ENCODE measurements at regions not wholly inside any gene's neighbourhood (a gene's known extent, or its start where the extent isn't known, plus 50 kb on each side); places are given as distances from the start of the nearest gene placed in this dataset.

DNA sequence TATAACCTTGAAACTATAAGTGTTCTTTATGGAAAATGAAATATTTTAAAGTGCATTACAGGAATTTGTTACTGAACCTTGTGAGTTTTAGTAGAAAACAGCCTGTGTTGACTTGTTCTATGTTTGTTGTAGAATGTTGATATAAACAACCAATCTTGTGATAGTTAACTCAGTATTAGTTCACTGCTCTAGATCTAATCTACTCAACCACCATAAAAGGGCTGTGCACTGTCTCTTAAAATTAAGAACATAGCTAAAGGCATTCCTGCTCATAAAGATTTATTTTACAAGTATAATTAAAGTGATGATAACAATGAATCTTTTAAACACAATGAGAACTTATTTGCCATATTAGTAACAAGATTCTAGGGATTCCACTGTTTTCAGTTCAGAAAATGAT, 110.5 kb upstream of the KLF7 start:
- no peaks in the 10 kb centered on the region for H3F3A ChIP-seq (ENCODE audit: insufficient read depth, low read length, poor library complexity, severe bottlenecking)
- H3K9me3 ChIP-seq (ENCODE audit: low read length) = no peaks in the 10 kb centered on the region
- H3K9me2 ChIP-seq (ENCODE audit: insufficient read depth, low read length) = no peaks in the 10 kb centered on the region
- H3K27ac ChIP-seq (ENCODE audit: low read length) = no peak overlapping the region
- H3K4me3 ChIP-seq (ENCODE audit: low read length) = no peak overlapping the region
- no peaks in the 10 kb centered on the region for H3K36me3 ChIP-seq (ENCODE audit: insufficient read depth, low read length)
- TF ChIP-seq, protein P1, sequence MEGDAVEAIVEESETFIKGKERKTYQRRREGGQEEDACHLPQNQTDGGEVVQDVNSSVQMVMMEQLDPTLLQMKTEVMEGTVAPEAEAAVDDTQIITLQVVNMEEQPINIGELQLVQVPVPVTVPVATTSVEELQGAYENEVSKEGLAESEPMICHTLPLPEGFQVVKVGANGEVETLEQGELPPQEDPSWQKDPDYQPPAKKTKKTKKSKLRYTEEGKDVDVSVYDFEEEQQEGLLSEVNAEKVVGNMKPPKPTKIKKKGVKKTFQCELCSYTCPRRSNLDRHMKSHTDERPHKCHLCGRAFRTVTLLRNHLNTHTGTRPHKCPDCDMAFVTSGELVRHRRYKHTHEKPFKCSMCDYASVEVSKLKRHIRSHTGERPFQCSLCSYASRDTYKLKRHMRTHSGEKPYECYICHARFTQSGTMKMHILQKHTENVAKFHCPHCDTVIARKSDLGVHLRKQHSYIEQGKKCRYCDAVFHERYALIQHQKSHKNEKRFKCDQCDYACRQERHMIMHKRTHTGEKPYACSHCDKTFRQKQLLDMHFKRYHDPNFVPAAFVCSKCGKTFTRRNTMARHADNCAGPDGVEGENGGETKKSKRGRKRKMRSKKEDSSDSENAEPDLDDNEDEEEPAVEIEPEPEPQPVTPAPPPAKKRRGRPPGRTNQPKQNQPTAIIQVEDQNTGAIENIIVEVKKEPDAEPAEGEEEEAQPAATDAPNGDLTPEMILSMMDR (IDR thresholded peaks at IDR 0.05; ENCODE audit: poor library complexity, severe bottlenecking) = no peak
- TF ChIP-seq RAD21 (conservative IDR thresholded peaks at IDR 0.05) = no peak
- no peak for TF ChIP-seq TAF1 (IDR thresholded peaks at IDR 0.05; ENCODE audit: low read depth)
- TF ChIP-seq EP300 (conservative IDR thresholded peaks at IDR 0.05; ENCODE audit: poor library complexity, severe bottlenecking) = no peak
- no peak for TF ChIP-seq MXI1 (conservative IDR thresholded peaks at IDR 0.05; ENCODE audit: poor library complexity, severe bottlenecking)
- TF ChIP-seq, protein P2, sequence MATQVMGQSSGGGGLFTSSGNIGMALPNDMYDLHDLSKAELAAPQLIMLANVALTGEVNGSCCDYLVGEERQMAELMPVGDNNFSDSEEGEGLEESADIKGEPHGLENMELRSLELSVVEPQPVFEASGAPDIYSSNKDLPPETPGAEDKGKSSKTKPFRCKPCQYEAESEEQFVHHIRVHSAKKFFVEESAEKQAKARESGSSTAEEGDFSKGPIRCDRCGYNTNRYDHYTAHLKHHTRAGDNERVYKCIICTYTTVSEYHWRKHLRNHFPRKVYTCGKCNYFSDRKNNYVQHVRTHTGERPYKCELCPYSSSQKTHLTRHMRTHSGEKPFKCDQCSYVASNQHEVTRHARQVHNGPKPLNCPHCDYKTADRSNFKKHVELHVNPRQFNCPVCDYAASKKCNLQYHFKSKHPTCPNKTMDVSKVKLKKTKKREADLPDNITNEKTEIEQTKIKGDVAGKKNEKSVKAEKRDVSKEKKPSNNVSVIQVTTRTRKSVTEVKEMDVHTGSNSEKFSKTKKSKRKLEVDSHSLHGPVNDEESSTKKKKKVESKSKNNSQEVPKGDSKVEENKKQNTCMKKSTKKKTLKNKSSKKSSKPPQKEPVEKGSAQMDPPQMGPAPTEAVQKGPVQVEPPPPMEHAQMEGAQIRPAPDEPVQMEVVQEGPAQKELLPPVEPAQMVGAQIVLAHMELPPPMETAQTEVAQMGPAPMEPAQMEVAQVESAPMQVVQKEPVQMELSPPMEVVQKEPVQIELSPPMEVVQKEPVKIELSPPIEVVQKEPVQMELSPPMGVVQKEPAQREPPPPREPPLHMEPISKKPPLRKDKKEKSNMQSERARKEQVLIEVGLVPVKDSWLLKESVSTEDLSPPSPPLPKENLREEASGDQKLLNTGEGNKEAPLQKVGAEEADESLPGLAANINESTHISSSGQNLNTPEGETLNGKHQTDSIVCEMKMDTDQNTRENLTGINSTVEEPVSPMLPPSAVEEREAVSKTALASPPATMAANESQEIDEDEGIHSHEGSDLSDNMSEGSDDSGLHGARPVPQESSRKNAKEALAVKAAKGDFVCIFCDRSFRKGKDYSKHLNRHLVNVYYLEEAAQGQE (IDR thresholded peaks at IDR 0.05; ENCODE audit: borderline replicate concordance) = no peak
- no peak for TF ChIP-seq POLR2AphosphoS5 (IDR thresholded peaks at IDR 0.05)
- TF ChIP-seq SMC3 (conservative IDR thresholded peaks at IDR 0.05; ENCODE audit: poor library complexity) = no peak
- TF ChIP-seq EZH2 (IDR thresholded peaks at IDR 0.05; ENCODE audit: borderline replicate concordance, insufficient read depth, low read length, poor library complexity, severe bottlenecking) = no peak
- no peaks in the 10 kb centered on the region for H3K27me3 ChIP-seq (ENCODE audit: insufficient read depth, low read depth, low read length)
- H3K4me2 ChIP-seq (ENCODE audit: low read length) = no peak overlapping the region
- H2AFZ ChIP-seq (ENCODE audit: low read depth, low read length) = no peak overlapping the region
- no peak overlapping the region for H3K9ac ChIP-seq (ENCODE audit: low read length)
- no peaks in the 10 kb centered on the region for H3K79me2 ChIP-seq (replicated peaks; ENCODE audit: insufficient read depth, low read length)
- no peaks in the 10 kb centered on the region for H4K20me1 ChIP-seq (ENCODE audit: insufficient read depth)

DNA sequence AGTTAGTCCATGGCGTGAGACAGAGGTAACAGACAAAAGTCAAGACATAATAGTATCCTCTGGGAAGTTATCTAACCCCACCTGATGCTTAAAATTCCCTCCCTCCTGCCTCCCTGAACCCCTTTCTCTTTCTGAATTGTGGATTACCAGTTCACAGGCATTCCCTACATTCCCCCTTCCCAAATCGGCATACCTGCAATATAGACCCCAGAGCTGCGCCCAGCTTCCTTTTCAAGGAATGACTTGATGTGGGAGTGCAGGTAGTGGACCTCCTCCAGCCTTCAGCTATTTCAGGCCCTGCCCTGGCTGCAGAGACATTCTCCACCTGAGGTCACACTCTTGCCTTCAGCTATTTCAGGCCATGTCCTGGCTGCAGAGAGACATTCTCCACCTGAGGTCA, 111.1 kb upstream of the KLF7 start:
- no peaks in the 10 kb centered on the region for H3K9me3 ChIP-seq (ENCODE audit: low read length)
- H3K79me2 ChIP-seq (replicated peaks; ENCODE audit: insufficient read depth, low read length) = no peaks in the 10 kb centered on the region
- no peaks in the 10 kb centered on the region for H3F3A ChIP-seq (ENCODE audit: insufficient read depth, low read length, poor library complexity, severe bottlenecking)
- TF ChIP-seq, protein P2 (IDR thresholded peaks at IDR 0.05; ENCODE audit: borderline replicate concordance) = no peak
- H2AFZ ChIP-seq (ENCODE audit: low read depth, low read length) = no peak overlapping the region
- H3K4me3 ChIP-seq (ENCODE audit: low read length) = no peak overlapping the region
- H3K36me3 ChIP-seq (ENCODE audit: insufficient read depth, low read length) = no peaks in the 10 kb centered on the region
- H4K20me1 ChIP-seq (ENCODE audit: insufficient read depth) = no peaks in the 10 kb centered on the region
- no peaks in the 10 kb centered on the region for H3K27me3 ChIP-seq (ENCODE audit: insufficient read depth, low read depth, low read length)
- H3K27ac ChIP-seq (ENCODE audit: low read length) = no peak overlapping the region
- no peak overlapping the region for H3K4me2 ChIP-seq (ENCODE audit: low read length)
- H3K9me2 ChIP-seq (ENCODE audit: insufficient read depth, low read length) = no peaks in the 10 kb centered on the region
- H3K9ac ChIP-seq (ENCODE audit: low read length) = no peak overlapping the region
